ENCODE measurements at regions not wholly inside any gene's neighbourhood (a gene's known extent, or its start where the extent isn't known, plus 50 kb on each side); places are given as distances from the start of the nearest gene placed in this dataset.

DNA sequence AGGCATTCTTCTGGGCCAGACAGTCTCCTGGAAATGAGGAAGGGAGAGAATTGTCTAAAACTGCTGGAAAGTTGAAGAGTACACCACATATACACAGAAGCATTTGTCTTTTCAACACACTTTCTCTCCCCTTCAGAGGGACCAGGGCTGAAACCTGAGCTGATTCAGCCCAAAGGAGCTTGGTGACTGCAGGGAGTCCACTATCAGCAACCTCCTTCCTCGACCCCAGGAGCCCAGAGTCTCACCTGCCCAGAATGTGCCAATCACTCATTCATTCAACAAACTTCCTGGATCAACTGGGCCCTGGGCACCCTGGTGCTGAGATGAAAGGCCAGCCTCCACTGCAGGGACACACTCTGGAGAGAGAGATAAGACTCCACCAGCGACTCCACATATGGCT is 128.9 kb upstream of the VSTM2B start:
- no peak for DNase-seq (ENCODE audit: low read depth)

DNA sequence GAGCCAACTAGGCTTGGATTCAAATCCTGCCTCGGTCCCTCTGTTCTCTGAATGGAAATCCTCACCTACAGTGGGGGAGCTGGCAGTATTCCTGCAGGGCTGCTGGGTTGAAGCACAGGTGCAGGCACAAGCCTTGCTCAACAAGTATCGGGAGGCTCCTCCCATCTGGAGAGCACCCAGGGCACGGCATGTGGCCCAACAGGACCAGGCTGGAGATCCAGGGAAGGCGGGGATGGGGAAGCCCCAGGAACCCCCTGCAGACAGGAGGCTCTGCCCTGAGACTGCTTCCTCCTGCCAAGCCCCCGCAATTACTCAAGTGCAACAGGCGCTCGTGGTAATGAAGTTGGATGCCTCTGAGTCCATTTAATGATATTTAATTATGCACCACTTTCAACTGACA is 128.0 kb upstream of the VSTM2B start:
- DNase-seq (ENCODE audit: low read depth): no peak

GRCh38 chr19:29399804-29400203 is 126.0 kb upstream of the VSTM2B start:
- no peak for DNase-seq (ENCODE audit: low read depth)

DNA sequence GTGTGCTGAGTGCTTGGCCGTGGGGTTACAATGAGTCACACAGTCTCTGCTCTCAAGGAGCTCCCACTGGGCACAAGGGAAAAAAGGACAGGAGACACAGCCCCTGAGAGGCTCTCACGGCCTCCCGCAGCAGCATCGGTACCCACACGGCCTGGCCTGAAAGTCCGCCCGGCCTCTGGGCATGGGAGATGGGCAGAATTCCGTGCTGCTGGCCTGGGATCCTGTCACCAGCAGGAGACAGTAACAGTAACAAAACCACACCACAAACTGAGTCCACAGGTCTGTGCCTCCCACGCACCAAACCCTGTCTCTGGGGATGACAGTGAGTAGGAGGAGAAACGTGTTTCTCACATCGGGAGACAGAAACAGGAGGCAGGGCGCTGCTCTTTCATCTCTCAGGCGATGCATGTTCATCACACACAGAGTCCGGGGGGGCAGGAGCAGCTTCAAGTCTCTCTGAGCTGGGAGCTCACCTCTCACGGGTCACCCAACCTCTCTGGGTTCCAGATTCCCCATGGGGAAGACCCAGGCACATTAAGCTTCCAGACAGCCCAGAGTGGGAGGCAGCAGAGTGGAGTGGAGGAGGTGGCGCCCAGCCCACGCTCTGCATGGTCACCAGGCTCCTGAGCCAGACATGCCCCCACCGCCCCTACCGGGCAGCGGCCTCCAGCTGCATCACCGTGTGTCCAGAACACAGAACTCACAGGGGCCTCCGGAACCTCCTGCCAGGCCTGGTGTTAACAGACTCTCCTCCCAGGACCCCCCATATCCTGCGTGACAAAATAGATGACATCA is 124.7 kb upstream of the VSTM2B start:
- DNase-seq (ENCODE audit: low read depth): no peak

- DNase-seq (ENCODE audit: low read depth): no peak
Measured at GRCh38 chr19:29401712-29402421, 123.9 kb upstream of the VSTM2B start.

DNA sequence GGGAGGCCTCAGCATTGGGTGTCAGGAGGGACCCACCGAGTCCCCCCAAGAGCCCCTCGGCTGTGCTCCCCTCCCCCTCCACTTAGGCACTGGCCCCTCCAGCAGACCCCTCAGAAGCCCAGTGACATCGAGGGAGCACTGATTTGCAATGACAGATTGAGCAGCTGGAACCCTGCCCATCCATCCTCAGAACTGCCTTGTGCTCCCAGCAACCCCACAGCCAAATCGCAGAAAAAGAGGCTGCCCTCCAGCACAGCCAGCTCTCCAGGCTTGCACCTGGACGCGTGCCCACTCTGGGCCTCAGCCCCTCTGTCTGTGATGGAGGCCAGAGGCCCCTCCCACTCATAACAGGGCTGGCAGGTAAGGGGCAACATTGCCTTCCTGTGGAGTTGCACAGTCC is 123.2 kb upstream of the VSTM2B start:
- DNase-seq (ENCODE audit: low read depth): no peak

DNA sequence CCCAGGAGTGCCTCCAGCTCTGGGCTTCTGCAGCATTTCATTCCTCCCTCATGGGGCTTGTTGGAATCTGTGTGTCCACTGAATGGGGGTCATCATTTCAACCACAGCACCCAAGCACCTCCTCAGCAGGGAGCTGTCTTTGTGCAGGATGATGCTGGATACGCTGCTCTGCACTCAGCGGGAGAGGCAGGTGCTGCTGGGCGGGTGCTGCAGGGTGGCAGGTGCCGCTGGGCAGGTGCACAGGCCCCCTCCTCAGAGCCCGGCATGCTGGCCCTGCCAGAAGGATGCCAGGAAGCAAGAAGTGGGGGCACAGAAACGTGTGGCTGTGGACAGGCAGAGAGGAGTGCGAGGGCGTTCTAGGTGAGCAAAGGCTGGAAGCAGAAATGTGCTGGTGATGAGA is 121.8 kb upstream of the VSTM2B start:
- no peak for DNase-seq (ENCODE audit: low read depth)

- no peak for DNase-seq (ENCODE audit: low read depth)
Measured at GRCh38 chr19:29404951-29405727, 120.7 kb upstream of the VSTM2B start.

DNA sequence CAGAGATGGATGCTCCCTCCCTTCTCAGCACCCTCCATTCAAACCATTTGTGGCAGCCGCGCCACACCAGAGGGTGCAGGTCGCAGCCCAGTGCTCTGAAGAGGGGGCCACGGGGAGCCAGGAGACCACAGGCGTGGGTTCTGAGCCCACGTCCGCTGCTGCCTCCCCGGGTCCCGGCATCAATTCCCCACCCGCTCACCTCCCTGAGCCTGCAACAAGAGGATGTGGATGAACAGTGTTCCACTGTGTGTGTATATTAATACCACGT is 120.1 kb upstream of the VSTM2B start:
- DNase-seq (ENCODE audit: low read depth): no peak

GRCh38 chr19:29409076-29409862 is 116.5 kb upstream of the VSTM2B start:
- no peak for DNase-seq (ENCODE audit: low read depth)

GRCh38 chr19:29410601-29411000 is 115.2 kb upstream of the VSTM2B start:
- DNase-seq (ENCODE audit: low read depth): no peak

- DNase-seq (ENCODE audit: low read depth): no peak
Measured at GRCh38 chr19:29411113-29411581, 114.6 kb upstream of the VSTM2B start.

DNA sequence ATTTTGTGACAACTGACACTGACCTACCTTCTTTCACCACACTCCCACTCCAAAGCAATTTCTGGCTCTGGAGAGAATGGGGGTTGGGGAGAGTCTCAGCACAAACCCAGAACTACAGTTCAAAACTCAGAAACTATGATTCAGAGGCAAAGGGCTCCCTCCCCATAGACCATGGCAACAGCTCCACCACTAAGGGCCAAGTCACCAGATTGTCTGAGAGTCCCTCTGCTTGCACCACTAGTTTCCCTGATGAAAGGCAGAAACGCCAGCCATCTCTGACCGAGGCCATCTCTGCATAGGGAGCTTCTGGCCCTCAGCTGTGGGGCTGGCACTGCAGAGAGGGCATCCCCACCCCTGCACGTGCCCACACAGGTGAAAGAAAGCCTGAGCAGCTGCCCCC is 112.4 kb upstream of the VSTM2B start:
- no peak for DNase-seq (ENCODE audit: low read depth)

GRCh38 chr19:29415507-29415906 is 110.3 kb upstream of the VSTM2B start:
- no peak for DNase-seq (ENCODE audit: low read depth)

DNA sequence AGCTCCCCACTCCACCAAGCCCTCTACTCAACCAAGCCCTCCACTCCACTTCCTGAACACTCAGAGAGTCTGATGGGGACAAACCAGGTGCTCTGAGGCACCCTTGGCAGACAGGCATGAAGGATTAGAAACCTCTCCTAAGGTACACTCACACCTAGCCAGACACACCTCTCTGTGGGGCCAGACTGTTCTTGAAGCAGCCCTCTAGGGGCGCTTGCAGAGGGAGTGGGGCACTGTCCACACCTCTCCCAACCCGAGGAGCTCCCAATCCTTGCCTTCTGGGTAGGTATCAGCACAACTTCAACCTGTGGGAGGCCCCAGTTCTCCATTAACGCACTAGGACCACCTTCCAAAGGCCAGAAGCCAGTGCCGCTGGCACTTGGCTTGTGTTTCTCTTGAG is 108.7 kb upstream of the VSTM2B start:
- DNase-seq (ENCODE audit: low read depth): no peak

GRCh38 chr19:29418201-29418600 is 107.6 kb upstream of the VSTM2B start:
- DNase-seq (ENCODE audit: low read depth): no peak

DNA sequence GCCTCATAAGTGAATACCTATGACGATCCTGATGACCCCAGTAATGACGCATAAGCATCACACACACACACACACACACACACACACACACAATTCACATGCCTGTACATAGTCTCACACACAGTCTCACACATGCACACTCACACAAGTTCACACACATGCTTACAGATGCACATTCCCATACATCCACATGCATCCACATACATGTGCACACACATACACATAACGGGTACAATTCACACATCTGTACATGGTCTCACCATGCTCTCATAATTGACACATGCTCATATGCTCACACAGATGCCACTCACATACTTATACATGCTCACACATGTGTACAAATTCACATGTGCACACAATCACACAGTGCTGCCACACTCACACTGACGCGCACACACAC is 105.7 kb upstream of the VSTM2B start:
- no peak for DNase-seq (ENCODE audit: low read depth)

- DNase-seq (ENCODE audit: low read depth): no peak
Measured at GRCh38 chr19:29420482-29421195, 105.2 kb upstream of the VSTM2B start.

- no peak for DNase-seq (ENCODE audit: low read depth)
Measured at GRCh38 chr19:29421196-29421545, 104.6 kb upstream of the VSTM2B start.

DNA sequence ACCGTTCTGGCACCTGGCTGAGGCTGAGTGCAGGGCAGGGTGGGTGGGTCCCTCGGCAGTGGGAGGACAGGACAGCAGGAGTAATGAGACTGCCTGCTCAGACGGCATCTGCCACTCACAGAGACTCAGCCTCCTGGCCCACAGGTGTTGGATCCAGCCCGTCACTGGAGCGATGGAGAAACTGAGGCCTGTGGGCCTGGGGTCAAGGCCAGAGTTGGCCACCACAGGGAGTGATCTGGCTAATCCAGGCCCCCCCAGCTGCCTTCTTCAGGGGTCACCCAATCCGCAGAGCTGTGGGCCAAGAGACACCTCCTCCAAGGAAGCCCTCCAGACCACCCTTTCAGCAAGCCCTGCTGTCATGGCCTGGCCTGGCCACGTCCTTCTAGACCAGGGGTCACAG is 103.7 kb upstream of the VSTM2B start:
- no peak for DNase-seq (ENCODE audit: low read depth)

- DNase-seq (ENCODE audit: low read depth): no peak
Measured at GRCh38 chr19:29422486-29423085, 103.2 kb upstream of the VSTM2B start.

Data from stimulated activated CD8-positive, alpha-beta memory T cell treated with anti-CD3 and anti-CD28 coated beads, Interleukin-12 subunit alpha, Interleukin-12 subunit beta, amount 100 ng/mL, for 1 hour (primary cell).